GM19438 (cell line): ENCODE measurements at regions not wholly inside any gene's neighbourhood (a gene's known extent, or its start where the extent isn't known, plus 50 kb on each side); places are given as distances from the start of the nearest gene placed in this dataset.
A peak's percentile ranks its signal among the peaks of the same experiment; 100 is the strongest.
"Not testable (repeated sequence)": the region's sequence is repeated elsewhere in the genome, so short reads cannot be mapped to it uniquely, and the experiment has no call there.

Experiments
- ATAC-seq: cut with Tn5 transposase; IDR thresholded peaks from one replicate; pipeline ENCODE4 v1.9.1; 2021; ENCODE audit warnings: low read depth; ENCODE audit not compliant: unreplicated experiment

DNA sequence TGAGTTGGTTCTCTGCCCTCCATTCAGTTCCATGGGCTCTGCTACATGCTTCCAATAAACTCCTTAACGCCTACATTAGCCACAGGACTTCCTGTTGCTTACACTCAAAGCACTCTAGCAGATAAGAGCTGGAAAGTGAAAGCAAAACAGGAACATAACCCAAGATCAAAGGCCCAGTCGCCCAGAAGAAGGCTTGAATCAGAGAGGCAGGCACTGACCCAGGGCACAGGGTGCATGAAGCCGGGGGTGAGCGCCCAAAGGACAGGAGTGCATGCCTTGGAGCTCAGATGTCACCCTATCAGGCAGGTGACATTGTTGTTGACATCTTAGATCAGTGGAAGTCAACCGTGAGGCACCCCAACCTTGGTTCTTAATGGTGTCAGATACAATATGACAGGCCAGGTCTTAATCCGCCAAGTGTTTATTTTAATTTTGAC is 235.1 kb downstream of the UACA start:
- peak; percentile 80 for ATAC-seq

DNA sequence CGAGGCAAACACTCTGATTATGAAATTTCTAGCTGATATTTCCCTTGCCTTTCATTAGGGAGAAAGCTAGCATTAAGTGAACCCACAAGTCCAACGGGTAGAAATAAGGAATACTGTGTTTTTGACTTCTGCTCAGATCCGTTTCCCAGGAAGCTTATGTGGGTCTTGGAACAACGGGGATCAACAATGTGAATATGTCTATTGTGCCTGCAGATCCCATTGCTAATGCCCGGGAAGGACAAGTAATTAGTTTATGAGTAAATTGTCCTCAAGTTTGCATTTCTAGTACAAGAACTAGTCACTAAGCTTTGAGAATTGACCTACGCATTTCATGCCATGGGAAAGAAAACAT is 236.4 kb downstream of the UACA start:
- no peak for ATAC-seq

DNA sequence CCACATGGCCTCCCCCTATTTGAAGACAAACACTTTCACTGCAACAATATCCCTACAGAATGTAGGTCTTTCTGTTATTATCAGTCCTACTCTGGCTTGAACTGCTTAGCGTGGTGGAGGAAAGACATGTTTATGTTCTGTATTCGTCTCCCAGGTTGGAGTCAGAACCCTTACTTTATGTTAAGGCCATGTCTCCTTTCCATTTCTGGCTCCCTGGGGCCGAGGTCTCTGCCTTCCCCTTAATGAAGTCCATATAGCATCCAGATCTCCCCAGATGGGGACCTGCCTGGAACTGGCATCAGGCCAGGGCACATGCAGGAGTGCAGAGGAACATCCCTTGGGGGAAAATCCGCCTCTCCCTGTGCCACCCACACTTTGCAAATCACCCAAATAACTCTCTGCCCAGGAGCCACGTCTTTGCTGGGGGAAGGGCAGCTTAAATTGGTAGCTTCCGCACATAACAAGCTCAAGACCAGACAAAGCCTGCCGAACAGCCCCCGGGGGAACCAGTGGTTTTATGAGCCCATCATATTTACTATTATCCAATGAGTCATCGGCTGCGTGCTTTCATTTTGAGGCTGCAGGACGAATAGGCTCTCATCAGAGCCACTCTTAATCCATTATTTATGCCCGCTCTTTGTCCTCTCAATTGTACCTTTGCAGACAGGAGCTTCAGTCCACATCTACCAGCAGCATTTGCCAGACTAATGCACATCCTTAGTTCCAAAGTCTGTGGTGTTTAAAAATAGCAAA is 237.0 kb downstream of the UACA start:
- ATAC-seq = no peak

DNA sequence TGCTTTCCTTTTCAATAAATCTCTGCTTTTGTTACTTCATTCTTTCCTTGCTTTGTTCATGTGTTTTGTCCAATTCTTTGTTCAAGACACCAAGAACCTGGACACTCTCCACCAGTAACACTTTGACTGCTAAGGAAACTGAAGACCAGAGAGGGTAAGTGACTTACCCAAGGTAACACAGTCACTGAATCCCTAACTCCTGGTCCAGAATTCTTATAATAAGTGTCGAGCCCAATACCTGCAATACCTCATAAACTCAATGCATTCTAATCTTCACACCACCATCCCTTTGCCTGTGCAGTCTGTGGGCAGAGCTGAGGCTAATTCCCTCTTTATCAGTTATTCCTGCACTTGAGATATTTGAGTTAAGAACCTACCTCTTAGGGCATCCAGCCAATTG is 237.8 kb downstream of the UACA start:
- ATAC-seq = no peak

DNA sequence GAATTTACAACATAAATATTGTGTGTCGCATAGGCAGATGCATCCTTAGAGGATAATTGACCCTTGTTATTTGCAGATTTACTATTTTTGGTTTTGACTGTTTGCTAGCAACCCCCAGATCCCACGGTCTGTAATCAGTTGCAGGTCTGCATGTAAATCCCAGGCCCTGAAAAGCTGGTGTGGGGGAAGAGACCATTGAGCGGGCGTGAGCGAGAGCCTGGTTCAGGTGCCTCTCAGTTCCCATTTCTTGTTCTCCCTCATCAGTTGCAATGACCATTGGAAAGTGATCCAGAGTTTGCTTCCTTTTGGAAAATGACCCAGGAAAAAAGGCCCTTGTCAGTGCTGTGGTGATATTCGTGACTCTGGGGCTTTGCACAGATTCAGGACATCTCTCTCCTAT is 238.9 kb downstream of the UACA start:
- no peak for ATAC-seq

DNA sequence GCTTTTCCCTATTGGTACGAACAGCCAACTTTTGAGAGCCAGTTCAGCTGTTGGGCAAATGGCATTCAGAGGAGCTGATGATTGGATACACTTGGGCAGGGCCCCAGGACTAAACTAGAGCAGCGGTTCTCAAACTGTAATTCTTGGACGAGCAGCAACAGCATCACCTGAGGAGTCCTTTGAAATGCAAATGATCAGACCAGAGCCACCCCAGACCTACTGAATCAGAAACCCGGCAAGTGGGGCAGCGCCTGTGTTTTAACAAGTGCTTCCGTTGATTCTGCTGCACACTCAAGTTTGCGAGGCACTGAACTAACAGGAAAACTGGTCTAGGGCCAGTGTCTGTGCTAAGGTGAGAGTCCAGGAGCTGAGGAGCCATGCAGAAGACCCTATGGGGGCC is 239.7 kb downstream of the UACA start:
- ATAC-seq = no peak

DNA sequence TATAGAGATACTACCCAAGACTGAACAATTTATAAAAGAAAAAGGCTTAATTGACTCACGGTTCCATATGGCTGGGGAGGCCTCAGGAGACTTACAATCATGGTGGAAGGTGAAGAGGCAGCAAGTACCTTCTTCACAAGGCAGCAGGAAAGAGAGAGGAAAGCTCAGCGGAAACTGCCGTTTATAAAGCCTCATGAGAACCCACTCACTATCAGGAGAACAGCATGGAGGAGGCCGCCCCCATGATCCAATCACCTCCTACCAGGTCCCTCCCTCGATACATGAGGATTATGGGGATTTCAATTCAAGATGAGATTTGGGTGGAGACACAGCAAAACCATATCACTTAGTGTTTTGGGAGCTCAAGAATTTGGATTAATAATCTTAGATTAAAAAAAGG is 240.2 kb downstream of the UACA start:
- no peak for ATAC-seq

DNA sequence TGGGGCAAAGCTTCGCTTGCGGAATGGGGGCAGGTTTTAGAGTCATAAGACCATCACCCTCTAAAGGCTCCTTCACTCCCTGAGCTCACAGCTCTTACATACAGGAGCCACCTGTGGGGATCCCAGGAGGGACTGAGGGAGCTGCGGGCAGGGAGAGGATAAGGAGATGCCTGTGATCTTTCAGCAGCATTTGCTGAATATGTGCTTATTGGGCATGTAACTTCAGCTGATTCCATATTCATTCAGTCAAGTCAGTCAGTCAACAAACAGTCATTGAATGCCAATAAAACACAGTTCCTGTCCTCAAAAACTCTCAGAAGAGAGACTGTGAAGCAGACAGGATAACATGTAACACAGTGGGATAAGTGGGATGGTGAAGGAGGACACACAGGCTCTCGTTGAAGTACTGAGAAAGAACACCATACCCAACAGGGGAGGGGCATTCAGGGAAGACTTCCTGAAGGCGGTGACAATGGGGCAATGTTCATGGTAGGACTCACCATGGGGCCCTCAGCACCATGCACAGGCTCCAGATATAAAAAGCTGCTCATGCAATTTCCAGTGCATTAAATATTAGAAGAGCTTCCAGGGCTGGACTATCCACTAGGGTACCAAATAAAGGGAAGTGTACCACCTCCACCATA is 240.9 kb downstream of the UACA start:
- no peak for ATAC-seq

DNA sequence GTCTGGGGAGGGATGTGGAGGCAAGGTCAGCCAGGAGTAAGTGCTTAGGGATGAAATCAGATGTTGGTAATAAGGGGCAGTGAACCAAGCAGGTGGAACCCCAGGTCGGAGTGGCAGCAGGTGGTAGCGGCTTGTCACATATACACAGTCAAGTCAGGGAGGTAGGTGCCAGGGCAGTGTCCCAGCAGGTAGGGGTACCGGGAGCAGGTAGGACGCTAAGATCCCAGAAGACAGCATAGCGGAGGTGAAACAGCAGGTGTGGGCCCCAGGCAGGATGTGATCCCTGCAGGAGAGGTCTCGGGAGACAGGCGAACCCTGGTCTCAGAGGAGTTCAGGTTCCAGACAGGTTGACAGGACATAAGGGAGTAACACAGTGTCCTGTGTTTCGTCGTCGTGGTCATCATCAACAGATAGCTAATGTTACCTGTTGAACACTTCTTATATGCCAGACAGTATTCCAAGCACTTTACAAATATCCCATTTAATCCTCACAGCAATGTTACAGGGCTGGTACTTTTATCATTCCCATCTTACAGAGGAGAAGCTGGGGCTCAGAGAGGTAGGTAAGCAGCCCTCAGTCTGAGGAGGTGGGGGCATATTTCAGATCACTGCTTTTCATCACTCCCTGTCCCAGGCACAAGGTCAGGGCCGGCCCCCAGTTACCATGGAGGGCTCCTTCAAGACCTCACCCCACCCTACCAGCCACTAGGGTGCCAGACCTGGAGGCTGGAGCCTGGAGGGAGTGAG is 241.6 kb downstream of the UACA start:
- no peak for ATAC-seq

DNA sequence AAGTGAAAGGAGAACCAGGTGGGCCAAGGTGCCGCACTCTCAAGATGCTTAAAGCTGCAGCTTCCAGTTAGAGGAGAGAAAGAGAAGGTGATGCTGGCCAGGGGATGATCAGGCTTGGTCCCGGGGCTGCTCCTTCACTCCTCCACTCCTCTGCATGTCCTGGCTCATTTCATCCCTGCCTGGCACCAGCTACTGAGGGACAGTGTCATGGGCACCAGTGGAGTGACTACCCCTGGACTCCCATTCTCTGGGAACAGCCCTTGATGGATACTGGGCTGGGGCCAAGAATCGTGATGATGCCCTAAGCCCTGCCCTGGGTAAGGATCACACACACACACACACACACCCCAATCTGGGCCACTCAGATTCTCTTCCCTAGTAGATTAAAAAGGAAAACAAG is 243.7 kb downstream of the UACA start:
- no peak for ATAC-seq

DNA sequence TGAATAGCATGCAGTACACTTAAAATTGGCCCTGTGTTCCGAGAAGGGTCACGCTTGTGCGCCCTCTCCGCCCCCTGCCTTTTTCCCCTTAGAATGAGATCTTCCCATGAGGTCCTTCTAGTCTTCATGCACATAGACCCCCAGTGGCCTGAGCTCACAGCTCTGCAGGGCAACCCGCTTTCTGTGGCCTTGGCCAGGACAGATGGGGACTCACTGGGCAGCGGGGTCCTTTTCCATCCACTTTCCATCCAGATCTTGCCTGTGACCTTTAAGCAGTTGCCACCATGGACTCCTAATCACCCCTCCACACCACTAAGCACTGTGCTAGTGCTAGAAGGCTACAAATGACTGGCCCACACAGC is 244.4 kb downstream of the UACA start:
- ATAC-seq = no peak

DNA sequence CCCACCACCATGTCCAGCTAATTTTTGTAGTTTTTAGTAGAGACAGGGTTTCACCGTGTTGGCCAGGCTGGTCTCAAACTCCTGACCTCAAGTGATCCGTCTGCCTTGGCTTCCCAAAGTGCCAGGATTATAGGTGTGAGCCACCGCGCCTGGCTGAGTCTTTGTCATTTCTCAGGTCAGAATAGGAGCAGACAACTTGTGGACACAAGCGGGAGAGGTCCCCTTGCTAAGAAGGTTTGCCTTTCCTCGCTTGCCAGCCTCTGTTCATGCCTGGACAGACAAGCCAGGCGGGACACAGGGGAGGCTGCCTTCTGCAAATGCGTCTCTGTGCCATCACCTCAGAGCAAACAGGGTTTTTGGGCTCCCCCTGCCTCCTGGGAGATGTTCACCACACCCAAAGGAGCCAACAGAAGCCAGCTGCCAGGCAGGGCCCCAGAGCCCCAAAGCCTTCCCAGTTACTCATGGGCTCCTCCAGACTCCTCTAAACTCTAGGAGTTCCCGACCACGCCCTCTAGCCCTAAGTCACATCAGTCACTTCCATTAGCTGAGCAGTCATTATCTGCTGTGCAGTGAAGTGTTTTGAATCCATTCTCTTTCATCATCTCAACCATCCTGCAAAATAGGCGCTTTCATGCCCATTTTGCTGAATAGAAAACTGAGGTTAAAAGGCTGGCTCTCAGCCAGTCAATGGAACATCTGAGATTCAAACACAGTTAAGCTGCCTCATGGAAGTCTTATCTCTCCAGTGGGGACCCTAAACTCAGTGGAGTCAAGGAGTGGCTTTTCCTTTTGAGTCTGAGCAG is 245.0 kb downstream of the UACA start:
- ATAC-seq = no peak

DNA sequence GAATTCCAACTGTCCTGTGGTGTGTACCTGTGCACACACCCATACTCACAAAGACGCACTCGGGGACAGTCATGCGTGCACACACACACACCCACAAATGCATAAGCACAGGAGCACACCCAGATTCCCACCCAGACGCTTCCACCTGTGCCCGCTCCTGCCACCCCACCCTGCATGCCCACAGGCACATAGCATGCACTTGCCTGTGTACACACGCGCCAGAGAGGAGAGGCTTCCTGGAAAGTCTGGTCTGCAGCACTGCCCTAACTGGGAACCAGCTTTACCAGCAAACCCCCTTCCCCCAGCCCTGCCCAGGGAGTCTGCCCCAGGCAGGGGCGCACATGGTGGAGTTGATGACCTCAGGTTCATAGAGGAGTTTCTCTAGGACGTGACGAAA is 246.2 kb downstream of the UACA start:
- ATAC-seq = no peak

DNA sequence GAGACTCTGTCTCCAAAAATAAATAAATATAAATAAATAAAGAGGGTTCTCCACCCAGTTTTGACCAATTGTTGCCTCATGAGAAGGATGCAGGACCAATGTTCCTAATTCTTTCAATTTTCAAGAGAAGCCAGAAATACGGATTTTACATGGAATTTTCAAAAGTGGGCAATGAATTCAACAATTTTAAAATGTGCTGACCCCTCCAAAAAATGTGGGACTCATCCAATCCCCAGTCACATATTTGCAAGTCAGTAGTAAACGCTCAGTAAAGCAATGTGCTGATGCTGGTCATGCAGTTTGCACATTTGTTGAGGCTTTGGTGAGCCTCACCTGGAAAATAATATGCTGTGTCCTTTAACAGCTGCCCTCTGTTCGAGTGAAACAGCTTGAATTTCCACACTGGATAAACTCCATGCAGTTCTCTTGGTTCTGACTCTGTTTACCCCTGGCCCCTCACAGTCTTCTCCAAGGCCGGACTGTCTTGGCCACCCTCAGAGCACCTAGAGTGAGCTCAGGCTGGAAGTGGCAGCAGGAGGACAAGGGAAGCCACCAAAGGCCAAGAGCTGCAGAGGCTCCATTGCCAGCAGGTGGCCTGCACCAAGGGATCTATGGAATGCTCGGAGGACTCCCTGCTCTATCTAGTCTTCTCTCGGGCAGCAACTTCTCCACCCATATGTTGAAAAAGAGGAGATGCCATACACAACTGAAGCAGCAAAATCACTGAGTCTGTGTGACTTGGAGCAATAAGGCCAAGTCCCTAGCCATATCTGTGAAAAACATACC is 246.8 kb downstream of the UACA start:
- ATAC-seq = no peak

DNA sequence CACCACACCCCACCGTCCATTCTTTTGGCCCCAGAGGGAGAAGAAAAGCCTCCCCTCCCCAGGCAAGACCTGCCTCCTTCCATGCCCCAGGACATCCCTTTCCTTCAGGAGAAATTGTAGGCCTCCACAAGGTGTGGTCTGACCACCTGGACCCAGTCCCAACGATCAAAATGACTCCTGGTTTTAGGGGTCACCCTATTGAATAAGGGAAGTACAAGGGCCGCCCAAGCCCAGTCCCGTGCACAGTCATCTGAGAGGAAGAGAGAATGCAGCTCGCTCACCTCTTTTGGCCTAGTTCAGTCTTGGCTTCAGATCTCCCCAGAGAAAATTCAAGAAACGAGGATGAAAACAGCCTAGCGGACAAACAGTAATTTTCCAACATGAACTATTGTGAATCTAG is 249.1 kb downstream of the UACA start:
- ATAC-seq = no peak

DNA sequence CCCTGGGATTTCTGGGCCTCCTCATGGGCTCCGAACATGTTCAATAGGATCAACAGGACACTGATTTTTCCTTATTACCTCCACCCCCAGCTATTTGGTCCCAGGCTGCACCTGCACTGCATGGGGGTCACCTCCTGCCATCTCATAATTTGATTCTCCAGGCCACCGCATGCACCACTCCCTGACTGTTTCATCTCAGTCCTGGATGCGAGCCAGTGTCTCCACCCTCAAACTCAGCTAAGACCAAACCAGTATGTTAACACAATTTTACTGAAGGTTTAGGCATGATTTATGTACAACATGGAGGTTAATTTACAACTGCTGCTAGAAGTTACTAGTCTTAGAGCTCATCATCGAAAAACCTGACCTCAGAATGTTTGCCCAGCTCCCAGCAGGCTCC is 249.5 kb downstream of the UACA start:
- ATAC-seq = no peak

DNA sequence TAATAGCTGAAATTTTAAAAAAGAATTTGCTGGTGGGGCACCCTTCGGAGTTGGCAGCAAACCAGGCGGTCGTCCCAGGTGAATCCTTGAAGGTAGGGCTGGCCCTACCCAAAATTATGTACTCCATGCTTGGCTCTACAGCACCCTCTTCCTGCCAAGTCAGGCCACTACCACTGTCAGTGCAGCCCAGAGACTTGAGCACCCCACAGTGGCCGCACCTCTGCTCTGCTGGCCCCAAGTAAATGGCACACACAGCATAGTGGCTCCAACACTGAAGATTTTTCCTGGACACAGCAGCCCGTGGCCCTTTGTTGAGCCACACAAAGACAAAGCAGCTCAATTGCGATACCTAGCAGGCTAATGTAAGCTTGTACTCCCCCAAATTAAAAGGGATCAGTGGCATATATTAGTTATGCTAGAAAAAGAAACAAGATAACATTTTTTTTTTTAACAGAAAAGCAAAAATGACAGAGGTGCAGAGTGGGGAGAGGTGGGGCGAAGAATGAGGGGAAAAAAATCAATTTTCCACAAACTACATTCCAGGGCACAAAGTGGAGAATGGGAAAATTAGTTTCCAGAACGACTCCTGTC is 250.5 kb downstream of the UACA start:
- ATAC-seq = peak; percentile 69

DNA sequence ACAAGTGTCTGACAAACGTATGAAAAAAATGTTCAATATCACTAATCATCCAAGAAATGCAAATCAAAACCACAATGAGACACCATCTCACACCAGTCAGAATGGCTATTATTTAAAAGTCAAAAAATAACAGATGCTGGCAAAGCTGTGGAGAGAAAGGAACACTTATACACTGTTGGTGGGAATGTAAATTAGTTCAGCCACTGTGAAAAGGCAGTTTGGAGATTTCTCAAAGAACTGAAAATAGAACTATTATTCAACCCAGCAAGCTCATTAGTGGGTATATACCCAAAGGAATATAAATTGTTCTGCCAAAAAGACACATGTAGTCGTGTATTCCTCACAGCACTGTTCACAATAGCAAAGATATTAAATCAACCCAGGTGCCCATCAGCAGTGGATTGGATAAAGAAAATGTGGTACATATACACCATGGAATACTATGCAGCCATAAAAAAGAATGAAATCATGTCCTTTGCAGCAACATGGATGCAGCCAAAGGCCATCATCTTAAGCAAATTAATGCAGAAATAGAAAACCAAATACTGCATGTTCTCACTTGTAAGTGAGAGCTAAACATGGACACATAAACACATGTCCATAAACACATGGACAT is 251.3 kb downstream of the UACA start:
- ATAC-seq = not testable (repeated sequence)

DNA sequence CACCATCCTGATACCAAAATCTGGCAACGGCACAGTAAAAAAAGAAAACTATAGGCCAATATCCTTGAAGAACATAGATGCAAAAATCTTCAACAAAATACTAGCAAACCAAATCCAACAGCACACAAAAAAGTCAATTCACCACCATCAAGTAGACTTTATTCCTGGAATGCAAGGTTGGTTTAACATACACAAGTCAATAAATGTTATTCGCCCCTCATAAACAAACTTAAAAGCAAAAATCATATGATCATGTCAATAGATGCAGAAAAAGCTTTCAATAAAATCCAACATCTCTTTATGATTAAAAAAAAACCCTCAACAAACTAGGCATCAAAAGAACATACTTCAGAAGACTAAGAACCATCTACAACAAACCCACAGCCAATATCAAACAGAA is 252.9 kb downstream of the UACA start:
- no peak for ATAC-seq

DNA sequence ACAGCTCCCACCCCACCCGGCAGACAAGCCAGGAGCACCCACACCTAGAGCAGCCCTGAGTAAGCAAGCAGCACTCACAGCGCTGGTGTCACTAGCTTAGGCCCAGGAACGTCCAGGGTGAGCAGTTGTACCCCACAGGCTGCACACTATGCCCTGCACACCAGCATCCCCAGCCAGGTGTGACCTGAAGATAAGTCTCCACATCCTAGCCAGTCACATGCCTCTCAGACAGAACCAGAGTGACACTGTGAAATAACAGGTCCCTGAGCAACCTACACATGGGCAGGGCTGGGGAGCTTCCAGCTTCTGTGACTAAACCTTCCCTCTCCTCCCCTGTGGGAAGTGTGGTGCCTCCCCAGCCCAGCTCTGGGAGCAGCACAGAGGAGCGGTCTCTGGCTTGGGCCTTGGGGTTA is 253.6 kb downstream of the UACA start:
- ATAC-seq = no peak
